HG02885 (cell line): ENCODE measurements at regions not wholly inside any gene's neighbourhood (a gene's known extent, or its start where the extent isn't known, plus 50 kb on each side); places are given as distances from the start of the nearest gene placed in this dataset.

Source experiments
- ATAC-seq: cut with Tn5 transposase; IDR thresholded peaks from one replicate; pipeline ENCODE4 v1.9.1; 2021; ENCODE audit warnings: mild to moderate bottlenecking; ENCODE audit not compliant: unreplicated experiment, poor library complexity

DNA sequence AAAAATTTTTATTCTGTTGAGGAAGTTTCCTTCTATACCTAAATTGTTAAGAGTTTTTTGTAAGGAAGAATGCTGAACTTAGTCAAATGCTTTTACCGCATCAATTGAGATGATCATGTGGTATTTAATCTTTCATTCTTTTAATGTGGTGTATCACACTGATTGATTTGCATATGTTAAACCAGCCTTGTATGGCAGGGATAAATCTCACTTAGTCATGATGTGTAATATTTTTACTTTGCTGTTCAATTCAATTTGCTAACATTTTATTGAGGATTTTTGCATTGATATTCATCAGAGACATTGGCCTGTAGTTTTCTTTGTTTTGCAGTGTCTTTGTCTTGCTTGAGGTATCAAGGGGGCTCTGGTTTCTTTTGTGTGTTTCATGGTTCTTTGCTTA is 125.3 kb upstream of the MEF2C start:
- no peak for ATAC-seq

DNA sequence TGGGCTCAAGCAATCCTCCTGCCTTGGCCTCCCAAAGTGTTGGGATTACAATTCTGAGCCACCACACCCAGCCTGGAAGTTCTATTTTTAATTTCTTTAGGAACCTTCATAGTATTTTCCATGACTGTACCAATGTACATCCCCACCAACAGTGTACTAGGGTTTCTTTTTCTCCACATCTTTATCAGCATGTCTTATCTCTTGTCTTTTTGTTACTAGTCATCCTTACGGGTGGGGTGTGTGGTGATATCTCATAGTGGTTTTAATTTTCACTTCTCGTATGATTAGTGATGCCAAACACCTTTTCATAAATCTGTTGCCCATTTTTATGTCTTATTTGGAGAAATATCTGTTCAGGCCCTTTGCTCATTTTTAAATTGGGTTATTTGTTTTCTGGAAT is 123.0 kb upstream of the MEF2C start:
- no peak for ATAC-seq

GRCh38 chr5:89004379-89004778 is 121.4 kb upstream of the MEF2C start:
- no peak for ATAC-seq

DNA sequence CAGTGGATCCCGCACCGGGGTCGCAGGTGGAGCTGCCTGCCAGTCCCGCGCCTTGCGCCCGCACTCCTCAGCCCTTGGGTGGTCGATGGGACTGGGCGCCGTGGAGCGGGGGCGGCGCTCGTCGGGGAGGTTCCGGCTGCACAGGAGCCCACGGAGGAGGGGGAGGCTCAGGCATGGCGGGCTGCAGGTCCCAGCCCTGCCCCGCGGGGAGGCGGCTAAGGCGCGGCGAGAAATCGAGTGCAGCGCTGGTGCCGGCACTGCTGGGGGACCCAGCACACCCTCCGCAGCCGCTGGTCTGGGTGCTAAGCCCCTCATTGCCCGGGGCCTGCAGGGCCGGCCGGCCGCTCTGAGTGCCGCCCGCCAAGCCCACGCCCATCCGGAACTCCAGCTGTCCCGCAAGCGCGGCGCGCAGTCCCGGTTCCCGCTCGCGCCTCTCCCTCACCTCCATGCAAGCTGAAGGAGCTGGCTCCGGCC is 120.6 kb upstream of the MEF2C start:
- no peak for ATAC-seq

DNA sequence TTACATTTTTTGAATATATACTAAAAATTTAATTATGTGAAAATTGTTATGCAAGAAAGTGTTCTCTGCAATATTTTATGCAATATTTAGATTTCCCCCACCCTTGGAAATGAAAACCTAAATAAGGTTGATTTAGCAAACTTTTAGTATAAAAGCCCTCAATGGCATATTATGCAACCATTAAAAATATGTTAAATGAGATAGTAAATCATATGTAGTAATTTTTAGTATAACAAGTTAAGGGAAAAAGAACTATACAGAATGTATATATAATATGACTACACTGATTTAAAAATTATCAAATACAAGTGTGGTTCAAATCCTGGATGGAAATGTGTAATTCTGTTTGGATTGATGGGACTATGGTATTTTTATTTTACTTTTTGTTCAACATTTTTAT is 116.9 kb upstream of the MEF2C start:
- ATAC-seq: no peak

DNA sequence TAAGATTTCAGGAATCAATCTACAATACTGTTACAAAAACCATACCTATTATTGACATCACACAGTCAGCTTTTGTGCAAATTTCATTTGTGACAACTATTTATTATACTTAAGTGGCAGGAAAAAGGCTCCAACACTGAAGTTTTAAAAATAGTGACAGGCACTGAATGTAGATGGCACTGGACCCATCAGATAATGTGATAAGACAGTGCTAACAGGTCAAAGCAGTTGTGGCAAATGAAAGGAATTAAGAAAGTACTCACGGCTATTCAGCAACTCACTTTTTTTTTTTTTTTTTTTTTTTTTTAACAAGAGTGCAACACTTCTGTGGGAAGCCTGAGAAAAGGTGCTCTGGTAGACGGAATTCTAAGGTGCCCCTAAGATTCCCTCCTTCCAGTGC is 115.0 kb upstream of the MEF2C start:
- ATAC-seq: no peak

GRCh38 chr5:88984040-88984439 is 101.1 kb upstream of the MEF2C start:
- no peak for ATAC-seq

DNA sequence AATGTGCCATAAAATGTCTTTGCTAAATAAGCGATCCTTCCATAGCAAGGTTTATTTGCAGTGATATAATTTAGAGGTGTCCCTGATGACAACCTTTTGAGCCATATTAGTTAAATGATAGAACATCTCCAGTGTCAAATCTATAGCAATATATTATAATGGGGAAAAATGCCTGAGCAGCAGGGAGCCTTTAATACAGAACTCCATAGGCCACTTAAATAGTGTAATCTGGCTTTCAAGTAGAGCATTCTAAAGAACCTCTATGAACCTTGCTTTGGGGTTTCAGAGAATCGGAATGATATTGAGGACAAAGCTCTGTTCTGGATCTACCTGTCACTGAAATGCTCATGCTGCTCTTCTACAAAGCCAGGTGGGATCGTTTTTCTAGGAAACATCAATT is 96.7 kb upstream of the MEF2C start:
- ATAC-seq: peak; percentile 13

GRCh38 chr5:88979244-88979643 is 96.3 kb upstream of the MEF2C start:
- peak; percentile 82 for ATAC-seq

- no peak for ATAC-seq
These were observed 93.9 kb upstream of the MEF2C start for GRCh38 chr5:88976914-88977313.

DNA sequence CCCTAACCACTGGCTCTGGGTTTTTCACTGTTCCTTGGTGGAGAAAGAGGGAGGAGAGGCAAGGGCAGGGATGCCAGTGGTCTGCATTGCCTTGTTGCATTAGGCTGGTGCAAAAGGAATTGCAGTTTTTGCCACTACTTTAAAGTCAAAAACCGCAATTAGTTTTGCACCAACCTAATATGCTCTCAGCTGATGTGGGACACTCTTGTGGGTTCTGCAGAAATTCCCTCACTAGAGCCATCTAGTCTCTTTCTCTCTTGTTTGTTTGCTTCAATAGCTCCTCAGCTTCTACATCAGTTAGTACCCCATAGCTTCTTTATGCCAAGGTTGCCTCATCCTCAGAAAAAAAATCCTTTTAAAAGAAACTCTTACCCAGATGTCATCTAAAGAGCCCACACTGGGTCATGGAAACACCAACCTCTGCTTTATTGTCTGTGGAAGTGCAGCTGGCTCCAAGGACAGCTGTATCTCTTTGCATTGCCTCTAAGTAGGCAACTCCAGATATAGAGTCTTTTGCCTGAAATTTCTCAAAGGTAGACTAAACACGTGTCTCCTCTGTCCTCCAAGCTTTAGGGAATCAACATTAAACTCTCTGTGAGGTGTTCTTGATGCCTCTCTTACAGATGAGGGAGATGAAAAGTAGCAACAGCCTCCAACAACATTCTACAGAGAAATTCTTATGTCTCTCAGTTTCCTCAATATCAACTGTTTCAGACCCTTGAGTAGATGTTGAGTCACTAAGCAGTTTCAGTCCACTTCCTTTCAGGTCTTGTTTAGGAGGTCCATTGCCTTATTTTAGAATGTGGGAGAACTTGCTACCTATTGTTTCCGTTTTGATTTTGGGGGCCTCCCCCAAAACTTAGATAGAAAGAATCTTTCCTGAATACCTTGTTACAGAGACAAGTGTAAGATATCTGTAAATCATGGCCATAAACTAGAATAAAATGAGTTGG is 84.9 kb upstream of the MEF2C start:
- ATAC-seq: peak; percentile 84

DNA sequence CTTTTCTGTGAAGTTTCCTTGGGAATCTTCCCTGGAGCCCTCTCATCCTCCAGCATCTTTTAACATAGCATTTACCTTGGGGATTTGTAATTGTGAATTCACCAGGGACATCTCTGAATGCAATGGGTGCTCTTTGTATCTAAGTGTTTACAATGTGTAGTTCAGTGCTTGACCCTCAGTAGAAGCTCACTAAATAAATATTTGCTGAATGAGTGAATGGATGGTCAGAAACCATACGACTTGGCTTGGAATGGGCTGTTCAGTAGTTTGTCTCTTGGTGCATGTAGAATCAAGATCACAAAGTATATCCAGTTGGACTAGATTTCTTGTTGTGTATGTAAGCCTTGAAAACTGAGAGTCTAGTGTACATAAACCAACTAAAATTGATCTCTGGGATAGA is 81.8 kb upstream of the MEF2C start:
- no peak for ATAC-seq

DNA sequence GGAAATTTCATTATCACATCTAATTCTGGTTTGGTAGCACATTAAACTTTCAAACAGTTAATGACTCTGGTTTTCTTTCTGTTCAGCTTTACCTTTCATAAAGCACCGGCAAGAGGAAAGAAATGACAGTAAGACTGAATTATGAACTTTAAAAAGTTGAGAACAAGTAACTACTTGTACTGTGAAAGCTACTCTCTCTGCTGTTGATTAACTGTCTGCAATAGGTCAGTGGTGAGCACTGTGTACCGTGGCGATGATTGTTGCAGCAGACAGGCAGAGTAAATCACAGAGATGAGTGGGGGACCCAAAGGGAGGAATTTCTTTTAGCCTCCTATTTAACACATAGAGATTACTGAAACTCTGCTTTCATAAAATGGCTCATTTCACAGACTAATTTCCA is 74.0 kb upstream of the MEF2C start:
- no peak for ATAC-seq

DNA sequence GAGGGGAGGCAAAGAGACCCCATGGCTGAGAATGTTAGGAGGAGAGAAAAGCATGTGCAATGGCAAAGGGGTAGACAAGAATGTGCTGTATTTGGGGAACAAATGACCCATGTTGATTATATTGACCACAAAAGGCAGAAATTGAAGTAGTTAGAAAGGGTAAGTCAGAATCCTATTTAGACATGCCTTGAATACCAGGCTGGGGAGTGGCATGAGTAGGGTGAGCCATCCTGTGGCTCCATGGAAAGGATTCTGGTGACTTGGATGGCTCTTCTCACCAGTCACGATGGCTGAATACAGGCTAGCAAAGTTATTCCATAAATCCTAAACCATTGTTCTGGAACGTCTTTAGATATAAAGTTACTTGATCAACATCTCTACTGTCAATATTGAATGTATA is 73.4 kb upstream of the MEF2C start:
- ATAC-seq: no peak

DNA sequence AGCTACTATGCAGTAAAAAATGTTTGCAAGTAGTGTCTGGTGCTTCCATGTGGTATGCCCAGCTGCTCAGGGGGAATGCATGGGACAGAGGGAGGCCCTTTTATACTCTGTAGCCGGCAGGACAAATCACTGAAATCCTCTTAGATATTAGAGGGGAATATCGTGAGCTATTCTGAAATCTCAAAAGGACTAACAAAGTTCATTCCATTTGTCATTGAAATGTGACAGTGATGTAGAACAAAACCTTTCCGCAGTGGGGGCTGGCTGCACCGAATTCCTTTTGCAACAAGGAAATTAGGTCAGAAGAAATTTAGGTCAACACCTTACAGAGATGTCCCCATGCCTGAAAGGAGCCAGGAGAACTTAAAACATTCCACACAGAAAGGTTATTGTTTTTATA is 72.4 kb upstream of the MEF2C start:
- no peak for ATAC-seq

- no peak for ATAC-seq
These were observed 71.5 kb upstream of the MEF2C start for GRCh38 chr5:88954511-88954910.

GRCh38 chr5:88952996-88953643 is 70.1 kb upstream of the MEF2C start:
- peak; percentile 47 for ATAC-seq

- no peak for ATAC-seq
These were observed 69.4 kb upstream of the MEF2C start for GRCh38 chr5:88952344-88952743.

DNA sequence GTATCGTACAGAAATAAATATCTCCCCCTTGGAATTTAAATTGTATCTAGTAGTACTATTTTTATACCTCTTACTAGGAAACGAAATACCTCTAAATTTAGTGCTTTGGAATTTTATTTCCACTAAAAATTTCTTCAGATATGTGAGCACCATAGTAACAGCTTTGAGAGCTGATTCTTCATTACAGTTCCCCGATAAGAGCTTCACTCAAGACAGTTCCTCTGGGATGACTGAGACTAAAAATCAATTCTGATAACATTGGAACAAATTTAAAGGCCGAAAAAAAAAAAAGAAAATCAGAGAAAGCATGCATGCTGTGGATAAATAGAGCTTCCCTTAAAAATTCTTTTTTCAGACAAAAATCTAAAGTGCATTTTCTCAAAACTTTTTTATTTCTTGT is 68.5 kb upstream of the MEF2C start:
- no peak for ATAC-seq

DNA sequence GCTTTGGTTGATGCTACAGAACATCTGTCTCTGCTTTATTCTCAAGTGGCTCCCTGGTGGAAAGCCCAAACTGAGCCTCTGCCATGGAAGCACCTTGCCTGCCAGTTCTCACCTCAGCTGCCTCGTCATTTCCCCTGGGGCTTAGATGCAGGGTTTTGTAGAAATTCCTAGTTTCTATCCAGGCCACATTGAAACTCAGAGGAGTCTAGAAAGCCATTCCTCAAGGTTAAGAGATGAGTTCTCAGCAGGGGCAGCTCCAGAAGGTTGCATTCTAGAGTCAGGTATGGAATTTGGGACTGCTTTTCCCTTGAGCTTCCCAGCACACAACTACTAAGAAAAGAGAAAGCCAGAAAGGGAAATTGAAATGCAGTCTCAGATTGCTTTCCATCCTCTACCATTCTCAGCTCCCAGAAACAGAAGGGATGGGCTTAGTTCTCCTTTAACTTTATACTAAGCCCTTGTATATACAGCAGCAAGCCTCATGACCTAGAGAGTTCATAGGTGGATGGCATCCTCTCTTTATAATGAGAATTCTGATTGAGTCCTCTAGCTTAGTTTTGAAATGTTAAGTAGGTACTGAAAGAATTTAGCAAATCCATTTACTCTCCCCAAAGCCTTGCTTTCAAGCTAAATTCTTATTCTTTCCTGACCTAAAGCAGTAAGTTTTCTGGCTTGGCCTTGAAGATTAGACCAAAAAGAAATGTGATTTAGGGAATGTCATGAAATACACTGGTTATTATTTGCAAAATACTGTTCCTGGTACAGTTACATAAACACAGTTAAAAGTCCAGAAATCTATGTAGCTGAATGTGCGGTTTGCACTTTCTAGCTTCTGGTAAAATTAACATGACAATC is 66.0 kb upstream of the MEF2C start:
- ATAC-seq: no peak
